ENCODE measurements at regions not wholly inside any gene's neighbourhood (a gene's known extent, or its start where the extent isn't known, plus 50 kb on each side); places are given as distances from the start of the nearest gene placed in this dataset.

DNA sequence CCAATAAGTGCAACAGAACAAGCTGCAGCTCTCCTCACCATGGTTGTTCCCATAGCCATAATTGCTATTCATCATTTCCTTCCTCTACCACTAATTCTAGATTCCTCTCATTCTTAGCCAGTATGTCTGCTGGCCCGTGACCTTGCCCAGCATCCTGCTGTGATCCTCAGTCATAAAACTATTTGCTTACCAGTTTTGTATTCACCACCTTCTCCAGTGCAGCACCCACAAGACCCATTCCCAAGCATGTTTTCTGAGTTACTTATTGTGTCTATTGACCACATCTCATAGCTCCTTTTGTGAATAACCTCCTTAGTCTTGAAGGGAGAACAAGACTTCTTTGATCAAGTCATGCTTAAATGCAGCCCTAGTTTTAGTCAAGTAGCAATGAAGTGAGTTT, 488.0 kb upstream of the CTNND2 start:
- H3F3A ChIP-seq (ENCODE audit: control insufficient read depth, insufficient read depth), result no peaks in the 10 kb centered on the region
- no peaks in the 10 kb centered on the region for H3K9me2 ChIP-seq (replicated peaks; ENCODE audit: control insufficient read depth, low read length)
- no peak overlapping the region for H3K4me2 ChIP-seq (ENCODE audit: low read length)
- TF ChIP-seq EZH2phosphoT487 (IDR thresholded peaks at IDR 0.05; ENCODE audit: borderline replicate concordance, low read length) (no peak), CTCF (IDR thresholded peaks at IDR 0.05; ENCODE audit: low read depth, low read length, poor library complexity, severe bottlenecking) (no peak)
- H3K27ac ChIP-seq (ENCODE audit: low read depth, low read length), result no peak overlapping the region
- no peaks in the 10 kb centered on the region; the same call in 1 of the 2 replicates for H3K9me3 ChIP-seq (ENCODE audit: control insufficient read depth, insufficient read depth, low read length)
- H3K27me3 ChIP-seq (ENCODE audit: control insufficient read depth, low read length), result no peaks in the 10 kb centered on the region
- H3K36me3 ChIP-seq (ENCODE audit: control insufficient read depth, low read length), result no peaks in the 10 kb centered on the region
- peaks cover 3% of the 10 kb centered on the region; the same call in 1 of the 2 replicates for H3K4me1 ChIP-seq (ENCODE audit: control insufficient read depth, low read length)
- no peaks in the 10 kb centered on the region for H3K79me2 ChIP-seq (ENCODE audit: control insufficient read depth, low read length)
- H3K4me3 ChIP-seq (ENCODE audit: low read length), result no peak overlapping the region
- H4K20me1 ChIP-seq (ENCODE audit: control insufficient read depth, insufficient read depth, low read depth, low read length), result no peaks in the 10 kb centered on the region

DNA sequence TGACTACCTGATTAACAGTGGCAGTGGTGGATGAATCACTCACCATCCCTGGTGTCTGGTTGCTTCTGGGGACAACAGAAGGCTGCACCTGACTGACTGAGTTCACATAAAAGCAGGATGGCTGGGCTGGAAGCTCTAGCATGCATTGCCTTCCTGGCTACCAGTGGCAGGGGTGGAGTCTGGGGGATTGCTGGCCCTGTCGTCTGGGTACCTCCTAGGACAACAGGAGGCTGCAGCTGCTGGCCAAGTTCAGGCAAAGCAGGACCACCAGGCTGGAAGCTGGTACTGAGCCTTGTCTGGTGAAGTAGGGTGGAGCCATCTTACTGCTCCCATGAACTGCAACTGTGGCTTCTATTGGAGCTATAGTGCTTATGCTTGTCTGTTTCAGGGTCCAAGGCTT, 480.8 kb upstream of the CTNND2 start:
- no peak overlapping the region for H3K4me2 ChIP-seq (ENCODE audit: low read length)
- no peaks in the 10 kb centered on the region for H3F3A ChIP-seq (ENCODE audit: control insufficient read depth, insufficient read depth)
- TF ChIP-seq EZH2phosphoT487 (IDR thresholded peaks at IDR 0.05; ENCODE audit: borderline replicate concordance, low read length), result no peak
- no peak for TF ChIP-seq CTCF (IDR thresholded peaks at IDR 0.05; ENCODE audit: low read depth, low read length, poor library complexity, severe bottlenecking)
- H3K27me3 ChIP-seq (ENCODE audit: control insufficient read depth, low read length), result no peaks in the 10 kb centered on the region
- H4K20me1 ChIP-seq (ENCODE audit: control insufficient read depth, insufficient read depth, low read depth, low read length), result no peaks in the 10 kb centered on the region
- H3K4me1 ChIP-seq (ENCODE audit: control insufficient read depth, low read length), result 0 out of 2 replicates have a peak, but pooled peaks cover 3% of the 10 kb centered on the region
- H3K9me3 ChIP-seq (ENCODE audit: control insufficient read depth, insufficient read depth, low read length), result peaks cover 4% of the 10 kb centered on the region; the same call in 1 of the 2 replicates
- H3K9me2 ChIP-seq (replicated peaks; ENCODE audit: control insufficient read depth, low read length), result no peaks in the 10 kb centered on the region
- no peaks in the 10 kb centered on the region for H3K79me2 ChIP-seq (ENCODE audit: control insufficient read depth, low read length)
- H3K36me3 ChIP-seq (ENCODE audit: control insufficient read depth, low read length), result no peaks in the 10 kb centered on the region
- H3K27ac ChIP-seq (ENCODE audit: low read depth, low read length), result no peak overlapping the region
- no peak overlapping the region for H3K4me3 ChIP-seq (ENCODE audit: low read length)

DNA sequence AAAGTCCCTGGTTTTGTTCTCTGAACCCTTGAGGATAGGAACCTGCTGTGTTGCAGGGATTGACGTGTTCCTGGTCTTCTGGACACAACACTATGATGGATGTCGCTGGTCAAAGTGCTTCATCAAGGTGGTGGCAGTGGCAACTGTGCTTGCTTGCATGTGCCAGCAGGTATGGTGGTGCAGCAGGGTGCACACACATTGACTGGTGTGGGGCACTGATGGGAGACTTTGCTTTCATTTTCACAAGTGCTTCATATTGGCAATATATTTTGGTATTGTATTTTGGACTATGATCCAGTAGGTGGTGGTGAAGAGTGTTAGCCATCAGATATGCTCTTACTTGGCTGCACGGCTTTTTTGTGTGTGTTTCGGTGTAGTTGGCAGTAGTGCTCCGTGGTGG, 479.8 kb upstream of the CTNND2 start:
- TF ChIP-seq CTCF (IDR thresholded peaks at IDR 0.05; ENCODE audit: low read depth, low read length, poor library complexity, severe bottlenecking), result no peak
- TF ChIP-seq EZH2phosphoT487 (IDR thresholded peaks at IDR 0.05; ENCODE audit: borderline replicate concordance, low read length), result no peak
- no peaks in the 10 kb centered on the region for H3K27me3 ChIP-seq (ENCODE audit: control insufficient read depth, low read length)
- H3F3A ChIP-seq (ENCODE audit: control insufficient read depth, insufficient read depth), result no peaks in the 10 kb centered on the region
- H3K4me2 ChIP-seq (ENCODE audit: low read length), result no peak overlapping the region
- H3K79me2 ChIP-seq (ENCODE audit: control insufficient read depth, low read length), result no peaks in the 10 kb centered on the region
- 0 out of 2 replicates have a peak, but pooled peaks cover 3% of the 10 kb centered on the region for H3K4me1 ChIP-seq (ENCODE audit: control insufficient read depth, low read length)
- peaks cover 4% of the 10 kb centered on the region; the same call in 1 of the 2 replicates for H3K9me3 ChIP-seq (ENCODE audit: control insufficient read depth, insufficient read depth, low read length)
- H4K20me1 ChIP-seq (ENCODE audit: control insufficient read depth, insufficient read depth, low read depth, low read length), result no peaks in the 10 kb centered on the region
- H3K36me3 ChIP-seq (ENCODE audit: control insufficient read depth, low read length), result no peaks in the 10 kb centered on the region
- H3K9me2 ChIP-seq (replicated peaks; ENCODE audit: control insufficient read depth, low read length), result no peaks in the 10 kb centered on the region
- no peak overlapping the region for H3K27ac ChIP-seq (ENCODE audit: low read depth, low read length)
- H3K4me3 ChIP-seq (ENCODE audit: low read length), result no peak overlapping the region

All from DOHH2 (cell line).